IMR-90 (cell line): ENCODE measurements at regions not wholly inside any gene's neighbourhood (a gene's known extent, or its start where the extent isn't known, plus 50 kb on each side); places are given as distances from the start of the nearest gene placed in this dataset.

ENCODE experiments used
- ATAC-seq: fragments of 200-7000 bp; cut with Tn5 transposase; 2 replicates; pipeline ENCODE4 v1.9.1; 2020; ENCODE audit warnings: low read depth, mild to moderate bottlenecking, moderate library complexity
- BruUV-seq: library from RNA; stranded (reverse); fragments of 400-500 nt; replicated peaks from 2 replicates; lab custom pipeline; 2021; lab: Mats Ljungman, UMichigan
- CTCF ChIA-PET: fragments of 300-600 bp; formaldehyde crosslinking; extraction: SDS; loops from one replicate; lab custom pipeline; 2021; ENCODE audit warnings: antibody characterized with exemption; lab: Yijun Ruan, JAX
- POLR2A ChIA-PET: fragments of 300-600 bp; sonication (Branson Sonifier 250); formaldehyde crosslinking; loops from one replicate; lab custom pipeline; 2022; ENCODE audit warnings: antibody characterized with exemption; ENCODE audit not compliant: unreplicated experiment; lab: Charles Lee
- DNase-seq: peaks from one replicate; pipeline ENCODE4 v3.0.0; 2013
- H2AFZ ChIP-seq: replicated peaks from 2 replicates; pipeline ENCODE3; 2013; ENCODE audit warnings: low read length, mild to moderate bottlenecking; ENCODE audit not compliant: poor library complexity
- H2AK5ac ChIP-seq: 2 replicates; pipeline ENCODE4 v1.6.1; 2013; ENCODE audit warnings: low read depth, low read length, inconsistent platforms
- H2AK9ac ChIP-seq: replicated peaks from 2 replicates; pipeline ENCODE3; 2013; ENCODE audit warnings: mild to moderate bottlenecking, low read depth, low read length, moderate library complexity; ENCODE audit not compliant: poor library complexity
- H2BK120ac ChIP-seq: 2 replicates; pipeline ENCODE4 v1.6.1; 2013; ENCODE audit warnings: low read depth, low read length, inconsistent platforms
- H2BK15ac ChIP-seq: 3 replicates; pipeline ENCODE4 v1.6.1; 2013; ENCODE audit warnings: low read depth, low read length, inconsistent platforms
- H2BK20ac ChIP-seq: 2 replicates; pipeline ENCODE4 v1.6.1; 2013; ENCODE audit warnings: low read depth, mild to moderate bottlenecking, inconsistent platforms, low read length, moderate library complexity
- H2BK5ac ChIP-seq: 2 replicates; pipeline ENCODE4 v1.6.1; 2013; ENCODE audit warnings: mild to moderate bottlenecking, low read depth, low read length, inconsistent platforms; ENCODE audit not compliant: poor library complexity, severe bottlenecking
- H3K14ac ChIP-seq: replicated peaks from 2 replicates; pipeline ENCODE4 v1.6.1; 2013; ENCODE audit warnings: low read depth, low read length, inconsistent platforms
- H3K18ac ChIP-seq: 2 replicates; pipeline ENCODE4 v1.6.1; 2013; ENCODE audit warnings: low read depth, low read length, control low read depth
- H3K23ac ChIP-seq: 2 replicates; pipeline ENCODE4 v1.6.1; 2013; ENCODE audit warnings: low read depth, low read length, inconsistent platforms
- H3K27ac ChIP-seq: 2 replicates; pipeline ENCODE4 v1.5.1; 2013; ENCODE audit warnings: mild to moderate bottlenecking, control low read depth, low read length; ENCODE audit not compliant: insufficient read depth
- H3K27me3 ChIP-seq: 2 replicates; pipeline ENCODE4 v1.6.1; 2013; ENCODE audit warnings: low read length; ENCODE audit not compliant: control insufficient read depth, insufficient read depth
- H3K36me3 ChIP-seq: 2 replicates; pipeline ENCODE4 v1.6.1; 2013; ENCODE audit warnings: low read length, mixed read lengths; ENCODE audit not compliant: control insufficient read depth, insufficient read depth
- H3K4ac ChIP-seq: 2 replicates; pipeline ENCODE4 v1.6.1; 2013; ENCODE audit warnings: low read depth, low read length, inconsistent platforms
- H3K4me1 ChIP-seq: 2 replicates; pipeline ENCODE4 v1.6.1; 2013; ENCODE audit warnings: low read length, mixed read lengths; ENCODE audit not compliant: control insufficient read depth, insufficient read depth
- H3K4me2 ChIP-seq: 2 replicates; pipeline ENCODE4 v1.6.1; 2013; ENCODE audit warnings: low read depth, mild to moderate bottlenecking, control low read depth, low read length, moderate library complexity
- H3K4me3 ChIP-seq: 2 replicates; pipeline ENCODE4 v1.5.1; 2013; ENCODE audit warnings: low read depth, mild to moderate bottlenecking, control low read depth, low read length, moderate library complexity; ENCODE audit not compliant: insufficient read depth
- H3K56ac ChIP-seq: 2 replicates; pipeline ENCODE4 v1.6.1; 2013; ENCODE audit warnings: low read length, inconsistent platforms; ENCODE audit not compliant: insufficient read depth; ENCODE audit errors: extremely low read depth
- H3K79me1 ChIP-seq, 2 experiments: 2 replicates each; pipeline ENCODE4 v1.6.1; 2013; ENCODE audit warnings: low read length in 2 of 2, inconsistent platforms in 1 of 2, low read depth in 1 of 2
- H3K9ac ChIP-seq: 2 replicates; pipeline ENCODE4 v1.6.1; 2013; ENCODE audit warnings: low read depth, low read length, control low read depth
- H3K9me1 ChIP-seq: 2 replicates; pipeline ENCODE4 v1.6.1; 2013; ENCODE audit warnings: low read length, inconsistent platforms; ENCODE audit not compliant: insufficient read depth
- H3K9me3 ChIP-seq: 2 replicates; pipeline ENCODE4 v1.6.1; 2013; ENCODE audit warnings: low read length; ENCODE audit not compliant: control insufficient read depth, insufficient read depth
- H4K20me1 ChIP-seq: 2 replicates; pipeline ENCODE4 v1.6.1; 2013; ENCODE audit warnings: low read length, inconsistent platforms; ENCODE audit not compliant: insufficient read depth
- H4K5ac ChIP-seq: 2 replicates; pipeline ENCODE4 v1.6.1; 2013; ENCODE audit warnings: mild to moderate bottlenecking, low read depth, low read length, control low read depth
- H4K8ac ChIP-seq, 2 experiments: 2 replicates each; pipeline ENCODE4 v1.6.1; 2013; ENCODE audit warnings: low read depth in 2 of 2, low read length in 2 of 2, control low read depth in 1 of 2, inconsistent platforms in 1 of 2
- H4K91ac ChIP-seq: 2 replicates; pipeline ENCODE4 v1.6.1; 2013; ENCODE audit warnings: low read depth, low read length, inconsistent platforms; ENCODE audit not compliant: insufficient read depth
- CEBPB ChIP-seq: IDR thresholded peaks from 2 replicates; pipeline ENCODE4 v1.6.1; 2012; ENCODE audit warnings: low read depth, low read length, improper control_type of control experiment
- CHD1 ChIP-seq: IDR thresholded peaks from 2 replicates; pipeline ENCODE4 v1.6.1; 2012; ENCODE audit warnings: low read depth, low read length, improper control_type of control experiment
- CTCF ChIP-seq: conservative IDR thresholded peaks from 2 replicates; pipeline ENCODE4 v1.5.1; 2012; ENCODE audit warnings: mild to moderate bottlenecking, low read depth, low read length, improper control_type of control experiment
- FOS ChIP-seq: fragments of 150-350 bp; IDR thresholded peaks from 2 replicates; pipeline ENCODE4 v1.6.1; 2016; ENCODE audit warnings: low read depth, low read length
- MAFK ChIP-seq: IDR thresholded peaks from 2 replicates; pipeline ENCODE4 v1.6.1; 2012; ENCODE audit warnings: low read depth, low read length, improper control_type of control experiment
- MXI1 ChIP-seq: IDR thresholded peaks from 2 replicates; pipeline ENCODE4 v1.6.1; 2012; ENCODE audit warnings: low read depth, mild to moderate bottlenecking, low read length, moderate library complexity, borderline replicate concordance
- POLR2A ChIP-seq: IDR thresholded peaks from 2 replicates; pipeline ENCODE4 v1.6.1; 2012; ENCODE audit warnings: mild to moderate bottlenecking, low read depth, low read length
- RAD21 ChIP-seq: IDR thresholded peaks from 2 replicates; pipeline ENCODE4 v1.6.1; 2012; ENCODE audit warnings: low read length, improper control_type of control experiment
- RCOR1 ChIP-seq: IDR thresholded peaks from 2 replicates; pipeline ENCODE4 v1.6.1; 2012; ENCODE audit warnings: mild to moderate bottlenecking, low read length, improper control_type of control experiment; ENCODE audit not compliant: insufficient replicate concordance
- RFX5 ChIP-seq: IDR thresholded peaks from 2 replicates; pipeline ENCODE4 v1.8.0; 2012; ENCODE audit warnings: low read depth, mild to moderate bottlenecking, low read length, moderate library complexity
- SMC3 ChIP-seq: fragments of 150-350 bp; IDR thresholded peaks from 2 replicates; pipeline ENCODE4 v1.6.1; 2016; ENCODE audit warnings: low read depth, mild to moderate bottlenecking, antibody characterized with exemption, low read length, moderate library complexity
- USF2 ChIP-seq: fragments of 150-350 bp; IDR thresholded peaks from 2 replicates; pipeline ENCODE4 v1.6.1; 2017; ENCODE audit warnings: mild to moderate bottlenecking, antibody characterized with exemption, low read length, low read depth
- WGBS, 2 experiments: methylation state at CpG; one replicate each; pipeline versions ENCODE4 v1.1.5 to v1.1.7; 2013; ENCODE audit warnings: missing lambda C conversion rate in 2 of 2; ENCODE audit not compliant: insufficient read length in 1 of 2; ENCODE audit errors: extremely low coverage in 2 of 2; 5-methylcytosine and 5-hydroxymethylcytosine counted together
- dilution Hi-C: fragments of 300-500 bp; cut with HindIII; formaldehyde crosslinking; loops from one replicate; pipeline ENCODE4 v1.14.3; 2018; ENCODE audit warnings: low sequenced_read_pairs; ENCODE audit not compliant: unreplicated experiment
- in situ Hi-C: fragments of 300-500 bp; cut with MboI; formaldehyde crosslinking; loops from 3 replicates; pipeline ENCODE4 v1.14.3; 2019; ENCODE audit warnings: low sequenced_read_pairs, inconsistent platforms, mixed read lengths
- intact Hi-C: fragments of 100-400 bp; cut with micrococcal nuclease; formaldehyde crosslinking; loops from 2 replicates; pipeline ENCODE4 v1.10.0; 2022

DNA sequence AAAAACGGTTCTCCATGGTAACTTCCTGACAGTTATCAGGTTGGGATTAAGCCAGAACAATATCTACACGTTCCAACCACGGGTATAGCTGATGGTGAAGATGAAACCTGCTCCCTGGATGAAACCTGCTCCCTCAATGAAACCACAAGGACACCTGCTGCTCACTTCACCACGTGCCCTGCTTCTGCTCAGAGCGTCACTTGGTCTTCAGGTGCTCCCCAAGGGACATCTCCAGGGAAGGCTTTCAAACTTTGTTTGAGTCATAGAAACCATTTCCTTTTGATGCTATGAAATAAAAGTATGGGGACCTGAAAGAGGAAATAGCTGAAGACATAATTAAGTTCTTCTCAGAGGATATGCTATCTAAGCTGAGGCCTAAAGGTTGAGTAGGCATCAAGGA, 242.4 kb downstream of the MED10 start:
- POLR2A ChIA-PET: no interaction called here
- Histone ChIP-seq H3K23ac (no peak overlapping the region), H3K27me3 (no peaks in the 10 kb centered on the region), H2AFZ (no peak overlapping the region), H3K14ac (no peak overlapping the region), H2BK15ac (no peak overlapping the region), H3K4me2 (no peak overlapping the region), H3K18ac (no peak overlapping the region), H2AK5ac (no peak overlapping the region), H4K5ac (no peak overlapping the region), H3K9ac (no peak overlapping the region), H2AK9ac (no peak overlapping the region), H3K9me3 (peaks cover 19% of the 10 kb centered on the region), H3K4me1 (no peaks in the 10 kb centered on the region), H3K56ac (no peak overlapping the region), H3K4me3 (no peak overlapping the region), H2BK20ac (no peak overlapping the region), H4K20me1 (no peaks in the 10 kb centered on the region), H2BK120ac (no peak overlapping the region), H3K36me3 (no peaks in the 10 kb centered on the region), H3K27ac (no peak overlapping the region), H2BK5ac (no peak overlapping the region), H3K79me1 (no peaks in the 10 kb centered on the region), H3K9me1 (no peaks in the 10 kb centered on the region), H4K91ac (no peak overlapping the region), H3K4ac (no peak overlapping the region), H4K8ac (no peak overlapping the region)
- intact Hi-C loops (no loop called here), dilution Hi-C loops (no loop called here), in situ Hi-C loops (no loop called here)
- ATAC-seq (no peak), DNase-seq (no peak)
- CTCF ChIA-PET: no interaction called here
- TF ChIP-seq POLR2A: no peak
- no peak for TF ChIP-seq FOS
- TF ChIP-seq CTCF: no peak
- no peak for TF ChIP-seq USF2
- TF ChIP-seq RAD21: no peak
- TF ChIP-seq RCOR1: no peak
- no peak for TF ChIP-seq CEBPB
- no peak for TF ChIP-seq RFX5
- TF ChIP-seq SMC3: no peak
- no peak for TF ChIP-seq MXI1
- no peak for TF ChIP-seq MAFK
- no peak for TF ChIP-seq CHD1
- WGBS, 2 experiments: no CpG with 5 or more reads among the region's 5 CpGs
- no TSS peak for BruUV-seq
